IPS-18c (cell line): ENCODE measurements at regions not wholly inside any gene's neighbourhood (a gene's known extent, or its start where the extent isn't known, plus 50 kb on each side); places are given as distances from the start of the nearest gene placed in this dataset.

Experiments used
- H3K4me3 ChIP-seq: 2 replicates; pipeline ENCODE4 v1.7.0; 2013; ENCODE audit warnings: low read depth, mild to moderate bottlenecking, low read length, moderate library complexity; ENCODE audit not compliant: insufficient read depth
- H3K9me3 ChIP-seq: one replicate; pipeline ENCODE4 v1.6.1; 2013; ENCODE audit warnings: mild to moderate bottlenecking, low read length, moderate library complexity; ENCODE audit not compliant: control insufficient read depth, insufficient read depth

GRCh38 chr5:2335125-2335732 is 416.2 kb downstream of the IRX2 start:
- H3K4me3 ChIP-seq, result no peak overlapping the region
- peaks cover 2% of the 10 kb centered on the region for H3K9me3 ChIP-seq

- Histone ChIP-seq H3K4me3 (no peak overlapping the region), H3K9me3 (peaks cover 2% of the 10 kb centered on the region)
Observed at GRCh38 chr5:2334719-2335118, 416.8 kb downstream of the IRX2 start.

- H3K9me3 ChIP-seq, result peaks cover 2% of the 10 kb centered on the region
- no peak overlapping the region for H3K4me3 ChIP-seq
Observed at GRCh38 chr5:2333291-2333690, 418.2 kb downstream of the IRX2 start.

- H3K9me3 ChIP-seq, result peaks cover 2% of the 10 kb centered on the region
- H3K4me3 ChIP-seq, result no peak overlapping the region
Observed at GRCh38 chr5:2332521-2332920, 419.0 kb downstream of the IRX2 start.

GRCh38 chr5:2330325-2331130 is 420.9 kb downstream of the IRX2 start:
- H3K9me3 ChIP-seq, result peaks cover 2% of the 10 kb centered on the region
- H3K4me3 ChIP-seq, result no peak overlapping the region

GRCh38 chr5:2329741-2330140 is 421.7 kb downstream of the IRX2 start:
- Histone ChIP-seq H3K4me3 (no peak overlapping the region), H3K9me3 (peaks cover 2% of the 10 kb centered on the region)

- peaks cover 2% of the 10 kb centered on the region for H3K9me3 ChIP-seq
Observed at GRCh38 chr5:2326601-2327000, 424.9 kb downstream of the IRX2 start.

GRCh38 chr5:2324788-2325187 is 426.7 kb downstream of the IRX2 start:
- no peaks in the 10 kb centered on the region for H3K9me3 ChIP-seq
- H3K4me3 ChIP-seq, result no peak overlapping the region

More at GRCh38 chr5:2326601-2327000, 424.9 kb downstream of the IRX2 start:
- H3K4me3 ChIP-seq, result no peak overlapping the region

- no peaks in the 10 kb centered on the region for H3K9me3 ChIP-seq
- no peak overlapping the region for H3K4me3 ChIP-seq
Observed at GRCh38 chr5:2320611-2321010, 430.9 kb downstream of the IRX2 start.

- Histone ChIP-seq H3K4me3 (no peak overlapping the region), H3K9me3 (no peaks in the 10 kb centered on the region)
Observed at GRCh38 chr5:2317540-2317939, 433.9 kb downstream of the IRX2 start.

- Histone ChIP-seq H3K9me3 (no peaks in the 10 kb centered on the region), H3K4me3 (no peak overlapping the region)
Observed at GRCh38 chr5:2311851-2312250, 429.1 kb upstream of the IRX4 start.

GRCh38 chr5:2310946-2311345 is 428.2 kb upstream of the IRX4 start:
- no peak overlapping the region for H3K4me3 ChIP-seq
- no peaks in the 10 kb centered on the region for H3K9me3 ChIP-seq

- Histone ChIP-seq H3K4me3 (no peak overlapping the region), H3K9me3 (no peaks in the 10 kb centered on the region)
Observed at GRCh38 chr5:2307631-2308030, 424.9 kb upstream of the IRX4 start.

- H3K9me3 ChIP-seq, result no peaks in the 10 kb centered on the region
- no peak overlapping the region for H3K4me3 ChIP-seq
Observed at GRCh38 chr5:2306711-2307110, 424.0 kb upstream of the IRX4 start.

- no peak overlapping the region for H3K4me3 ChIP-seq
- H3K9me3 ChIP-seq, result no peaks in the 10 kb centered on the region
Observed at GRCh38 chr5:2303431-2304100, 420.8 kb upstream of the IRX4 start.

- Histone ChIP-seq H3K9me3 (no peaks in the 10 kb centered on the region), H3K4me3 (no peak overlapping the region)
Observed at GRCh38 chr5:2302169-2302568, 419.4 kb upstream of the IRX4 start.

- no peaks in the 10 kb centered on the region for H3K9me3 ChIP-seq
- H3K4me3 ChIP-seq, result no peak overlapping the region
Observed at GRCh38 chr5:2300861-2301574, 418.3 kb upstream of the IRX4 start.

GRCh38 chr5:2300421-2300820 is 417.7 kb upstream of the IRX4 start:
- Histone ChIP-seq H3K9me3 (no peaks in the 10 kb centered on the region), H3K4me3 (no peak overlapping the region)
